ENCODE measurements at regions not wholly inside any gene's neighbourhood (a gene's known extent, or its start where the extent isn't known, plus 50 kb on each side); places are given as distances from the start of the nearest gene placed in this dataset.

- DNase-seq = no peak
- Mint-ChIP-seq H3K36me3 (ENCODE audit: insufficient read depth, unreplicated experiment) (no peaks in the 10 kb centered on the region), H3K27ac (ENCODE audit: unreplicated experiment) (no peak overlapping the region), H3K4me3 (ENCODE audit: low read depth, unreplicated experiment) (no peak overlapping the region), H3K9me3 (ENCODE audit: low read depth, unreplicated experiment) (no peaks in the 10 kb centered on the region), H3K27me3 (ENCODE audit: unreplicated experiment) (no peaks in the 10 kb centered on the region), H3K4me1 (ENCODE audit: low read depth, unreplicated experiment) (peaks cover 5% of the 10 kb centered on the region)
- intact Hi-C loops (cut with micrococcal nuclease; ENCODE audit: unreplicated experiment) = loop anchor here (5.0 to 10.0 kb wide), 2 partner anchors 218 to 725 kb away; no protein-coding TSS in a partner anchor
- TF ChIP-seq, protein P1, sequence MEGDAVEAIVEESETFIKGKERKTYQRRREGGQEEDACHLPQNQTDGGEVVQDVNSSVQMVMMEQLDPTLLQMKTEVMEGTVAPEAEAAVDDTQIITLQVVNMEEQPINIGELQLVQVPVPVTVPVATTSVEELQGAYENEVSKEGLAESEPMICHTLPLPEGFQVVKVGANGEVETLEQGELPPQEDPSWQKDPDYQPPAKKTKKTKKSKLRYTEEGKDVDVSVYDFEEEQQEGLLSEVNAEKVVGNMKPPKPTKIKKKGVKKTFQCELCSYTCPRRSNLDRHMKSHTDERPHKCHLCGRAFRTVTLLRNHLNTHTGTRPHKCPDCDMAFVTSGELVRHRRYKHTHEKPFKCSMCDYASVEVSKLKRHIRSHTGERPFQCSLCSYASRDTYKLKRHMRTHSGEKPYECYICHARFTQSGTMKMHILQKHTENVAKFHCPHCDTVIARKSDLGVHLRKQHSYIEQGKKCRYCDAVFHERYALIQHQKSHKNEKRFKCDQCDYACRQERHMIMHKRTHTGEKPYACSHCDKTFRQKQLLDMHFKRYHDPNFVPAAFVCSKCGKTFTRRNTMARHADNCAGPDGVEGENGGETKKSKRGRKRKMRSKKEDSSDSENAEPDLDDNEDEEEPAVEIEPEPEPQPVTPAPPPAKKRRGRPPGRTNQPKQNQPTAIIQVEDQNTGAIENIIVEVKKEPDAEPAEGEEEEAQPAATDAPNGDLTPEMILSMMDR (IDR thresholded peaks at IDR 0.05; ENCODE audit: unreplicated experiment) = no peak
- CTCF ChIA-PET = interaction anchor here (0.6 kb wide), 1 partner anchor 11 kb away, joined by 3 read pairs; no protein-coding TSS in a partner anchor
- BruUV-seq (replicated peaks) = no TSS peak
Observed at GRCh38 chr1:36707221-36707620, 224.5 kb upstream of the CSF3R start.

DNA sequence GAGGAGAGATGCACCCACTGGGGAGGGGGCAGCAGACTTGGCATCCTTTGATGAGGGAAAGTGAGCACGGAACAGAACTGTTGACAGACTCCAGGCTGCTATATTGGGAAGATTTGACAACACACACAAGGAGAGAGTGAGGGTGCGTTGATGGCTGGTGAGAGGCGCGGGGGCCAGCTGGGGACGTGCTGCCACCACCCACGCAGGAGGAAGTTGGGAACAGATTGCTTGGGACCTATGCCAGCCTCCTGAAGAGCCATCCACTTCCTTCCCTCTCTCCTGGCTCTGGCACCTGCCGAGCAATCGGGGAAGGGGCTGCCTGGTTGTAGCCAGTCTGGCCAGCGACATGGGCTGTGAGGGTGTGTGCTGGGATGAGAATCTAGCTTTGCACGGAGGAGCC is 223.7 kb upstream of the CSF3R start:
- Mint-ChIP-seq H3K27me3 (ENCODE audit: unreplicated experiment) (no peaks in the 10 kb centered on the region), H3K36me3 (ENCODE audit: insufficient read depth, unreplicated experiment) (no peaks in the 10 kb centered on the region), H3K4me3 (ENCODE audit: low read depth, unreplicated experiment) (no peak overlapping the region), H3K4me1 (ENCODE audit: low read depth, unreplicated experiment) (peaks cover 5% of the 10 kb centered on the region), H3K9me3 (ENCODE audit: low read depth, unreplicated experiment) (no peaks in the 10 kb centered on the region), H3K27ac (ENCODE audit: unreplicated experiment) (no peak overlapping the region)
- TF ChIP-seq, protein P1 (IDR thresholded peaks at IDR 0.05; ENCODE audit: unreplicated experiment) = no peak
- intact Hi-C loops (cut with micrococcal nuclease; ENCODE audit: unreplicated experiment) = loop anchor here (5.0 to 10.0 kb wide), 2 partner anchors 218 to 726 kb away; no protein-coding TSS in a partner anchor
- DNase-seq = no peak
- CTCF ChIA-PET = no interaction called here
- BruUV-seq (replicated peaks) = no TSS peak

GRCh38 chr1:36705629-36706028 is 222.9 kb upstream of the CSF3R start:
- H3K36me3 Mint-ChIP-seq (ENCODE audit: insufficient read depth, unreplicated experiment) = no peaks in the 10 kb centered on the region
- no peak overlapping the region for H3K4me3 Mint-ChIP-seq (ENCODE audit: low read depth, unreplicated experiment)
- CTCF ChIA-PET = no interaction called here
- DNase-seq = no peak
- no peak overlapping the region for H3K27ac Mint-ChIP-seq (ENCODE audit: unreplicated experiment)
- TF ChIP-seq, protein P1 (IDR thresholded peaks at IDR 0.05; ENCODE audit: unreplicated experiment) = no peak
- no peaks in the 10 kb centered on the region for H3K27me3 Mint-ChIP-seq (ENCODE audit: unreplicated experiment)
- H3K4me1 Mint-ChIP-seq (ENCODE audit: low read depth, unreplicated experiment) = peaks cover 5% of the 10 kb centered on the region
- intact Hi-C loops (cut with micrococcal nuclease; ENCODE audit: unreplicated experiment) = loop anchor here (5.0 to 10.0 kb wide), 2 partner anchors 219 to 727 kb away; no protein-coding TSS in a partner anchor
- no TSS peak for BruUV-seq (replicated peaks)
- H3K9me3 Mint-ChIP-seq (ENCODE audit: low read depth, unreplicated experiment) = no peaks in the 10 kb centered on the region

DNA sequence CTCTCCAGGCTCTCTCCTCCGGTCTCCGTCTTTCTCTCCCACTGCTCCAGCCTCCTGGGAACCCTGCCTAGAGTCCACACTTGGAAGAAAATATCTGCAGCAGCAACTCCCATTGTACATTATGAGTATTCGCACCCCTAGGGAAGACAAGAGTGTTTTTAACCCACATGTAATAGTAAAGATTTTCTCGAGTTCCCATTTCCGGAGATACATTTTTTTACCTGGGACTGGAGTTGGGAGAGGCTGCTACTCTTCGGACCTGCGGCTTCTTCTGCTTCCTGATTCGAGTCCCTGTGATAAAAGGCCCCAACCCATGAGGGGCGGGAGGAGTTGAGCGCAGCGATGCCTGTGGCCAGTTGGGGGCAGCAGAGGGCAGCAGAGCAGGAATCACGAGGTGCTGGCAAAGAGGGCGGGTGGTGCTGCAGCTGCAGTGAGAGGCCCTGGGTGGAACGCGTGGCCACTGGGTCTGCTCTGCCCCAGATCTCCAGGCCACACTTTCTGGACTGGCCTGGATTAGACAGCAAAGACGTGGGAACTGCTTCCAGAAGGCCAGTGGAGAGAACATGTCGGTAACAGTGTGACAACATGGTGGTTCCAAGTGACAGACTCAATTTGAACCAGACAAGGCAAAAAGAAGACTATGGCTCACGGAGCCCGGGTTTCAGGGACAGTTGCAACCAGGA is 221.0 kb upstream of the CSF3R start:
- H3K27me3 Mint-ChIP-seq (ENCODE audit: unreplicated experiment) = no peaks in the 10 kb centered on the region
- H3K9me3 Mint-ChIP-seq (ENCODE audit: low read depth, unreplicated experiment) = no peaks in the 10 kb centered on the region
- H3K36me3 Mint-ChIP-seq (ENCODE audit: insufficient read depth, unreplicated experiment) = no peaks in the 10 kb centered on the region
- peak; percentile 87 for DNase-seq
- peaks cover 5% of the 10 kb centered on the region for H3K4me1 Mint-ChIP-seq (ENCODE audit: low read depth, unreplicated experiment)
- no TSS peak for BruUV-seq (replicated peaks)
- CTCF ChIA-PET = no interaction called here
- TF ChIP-seq, protein P1 (IDR thresholded peaks at IDR 0.05; ENCODE audit: unreplicated experiment) = peak; percentile 71
- intact Hi-C loops (cut with micrococcal nuclease; ENCODE audit: unreplicated experiment) = loop anchor here (1.0 to 10.0 kb wide), 3 partner anchors 221 to 474 kb away; no protein-coding TSS in a partner anchor
- no peak overlapping the region for H3K4me3 Mint-ChIP-seq (ENCODE audit: low read depth, unreplicated experiment)
- no peak overlapping the region for H3K27ac Mint-ChIP-seq (ENCODE audit: unreplicated experiment)

Measured in Calu3 (cell line).